ENCODE measurements at regions not wholly inside any gene's neighbourhood (a gene's known extent, or its start where the extent isn't known, plus 50 kb on each side); places are given as distances from the start of the nearest gene placed in this dataset.
"Not testable (repeated sequence)": the region's sequence is repeated elsewhere in the genome, so short reads cannot be mapped to it uniquely, and the experiment has no call there.

- DNase-seq (ENCODE audit: low read depth in 1 of 2, low spot score in 1 of 2), result no peak
Observed at GRCh38 chr16:16933861-16934260, 536.9 kb downstream of the XYLT1 start.

- DNase-seq (ENCODE audit: low read depth in 1 of 2, low spot score in 1 of 2), result no peak
Observed at GRCh38 chr16:16934660-16935059, 536.1 kb downstream of the XYLT1 start.

GRCh38 chr16:16935909-16936308 is 534.9 kb downstream of the XYLT1 start:
- not testable (repeated sequence) for DNase-seq (ENCODE audit: low read depth in 1 of 2, low spot score in 1 of 2)

- no peak for DNase-seq (ENCODE audit: low read depth in 1 of 2, low spot score in 1 of 2)
Observed at GRCh38 chr16:16937576-16937975, 533.2 kb downstream of the XYLT1 start.

- DNase-seq (ENCODE audit: low read depth in 1 of 2, low spot score in 1 of 2), result no peak
Observed at GRCh38 chr16:16938009-16938408, 532.8 kb downstream of the XYLT1 start.

GRCh38 chr16:16938980-16939379 is 531.8 kb downstream of the XYLT1 start:
- DNase-seq (ENCODE audit: low read depth in 1 of 2, low spot score in 1 of 2), result no peak

GRCh38 chr16:16940351-16940750 is 530.4 kb downstream of the XYLT1 start:
- no peak for DNase-seq (ENCODE audit: low read depth in 1 of 2, low spot score in 1 of 2)

GRCh38 chr16:16942849-16943248 is 527.9 kb downstream of the XYLT1 start:
- not testable (repeated sequence) for DNase-seq (ENCODE audit: low read depth in 1 of 2, low spot score in 1 of 2)

GRCh38 chr16:16945207-16945606 is 525.6 kb downstream of the XYLT1 start:
- DNase-seq (ENCODE audit: low read depth in 1 of 2, low spot score in 1 of 2), result no peak

- no peak for DNase-seq (ENCODE audit: low read depth in 1 of 2, low spot score in 1 of 2)
Observed at GRCh38 chr16:16956376-16956775, 514.4 kb downstream of the XYLT1 start.

- no peak for DNase-seq (ENCODE audit: low read depth in 1 of 2, low spot score in 1 of 2)
Observed at GRCh38 chr16:16960785-16961184, 510.0 kb downstream of the XYLT1 start.

GRCh38 chr16:16966439-16966838 is 504.3 kb downstream of the XYLT1 start:
- no peak for DNase-seq (ENCODE audit: low read depth in 1 of 2, low spot score in 1 of 2)

- DNase-seq (ENCODE audit: low read depth in 1 of 2, low spot score in 1 of 2), result no peak
Observed at GRCh38 chr16:16971042-16971441, 499.7 kb downstream of the XYLT1 start.

- DNase-seq (ENCODE audit: low read depth in 1 of 2, low spot score in 1 of 2), result no peak
Observed at GRCh38 chr16:16972831-16973230, 497.9 kb downstream of the XYLT1 start.

- DNase-seq (ENCODE audit: low read depth in 1 of 2, low spot score in 1 of 2), result no peak
Observed at GRCh38 chr16:16973707-16974591, 496.8 kb downstream of the XYLT1 start.

- no peak for DNase-seq (ENCODE audit: low read depth in 1 of 2, low spot score in 1 of 2)
Observed at GRCh38 chr16:16982614-16983013, 488.1 kb downstream of the XYLT1 start.

- no peak for DNase-seq (ENCODE audit: low read depth in 1 of 2, low spot score in 1 of 2)
Observed at GRCh38 chr16:16983582-16983981, 487.2 kb downstream of the XYLT1 start.

GRCh38 chr16:16984091-16984490 is 486.7 kb downstream of the XYLT1 start:
- DNase-seq (ENCODE audit: low read depth in 1 of 2, low spot score in 1 of 2), result not testable (repeated sequence)

- no peak for DNase-seq (ENCODE audit: low read depth in 1 of 2, low spot score in 1 of 2)
Observed at GRCh38 chr16:16985707-16986106, 485.1 kb downstream of the XYLT1 start.

- no peak for DNase-seq (ENCODE audit: low read depth in 1 of 2, low spot score in 1 of 2)
Observed at GRCh38 chr16:16988963-16989362, 481.8 kb downstream of the XYLT1 start.

GRCh38 chr16:16989368-16989767 is 481.4 kb downstream of the XYLT1 start:
- DNase-seq (ENCODE audit: low read depth in 1 of 2, low spot score in 1 of 2), result no peak

- DNase-seq (ENCODE audit: low read depth in 1 of 2, low spot score in 1 of 2), result no peak
Observed at GRCh38 chr16:16991711-16992110, 479.0 kb downstream of the XYLT1 start.

Measured in activated T-helper 1 cell treated with anti-CD3 and anti-CD28 coated beads, Interleukin-2, amount 50 U/mL, for 16 hours (primary cell).